DND-41 (cell line): ENCODE measurements at regions not wholly inside any gene's neighbourhood (a gene's known extent, or its start where the extent isn't known, plus 50 kb on each side); places are given as distances from the start of the nearest gene placed in this dataset.
"Not testable (repeated sequence)": the region's sequence is repeated elsewhere in the genome, so short reads cannot be mapped to it uniquely, and the experiment has no call there.

Experiments
- ATAC-seq: fragments of 200-7000 bp; cut with Tn5 transposase; 3 replicates; pipeline ENCODE4 v1.9.1; 2021; ENCODE audit warnings: low read depth; ENCODE audit not compliant: insufficient read depth
- DNase-seq: peaks from one replicate; pipeline ENCODE4 v3.0.0-alpha.2; 2020
- H2AFZ ChIP-seq: 2 replicates; pipeline ENCODE4 v1.6.0; 2012; ENCODE audit warnings: low read depth, low read length
- H3K27ac ChIP-seq: 2 replicates; pipeline ENCODE4 v1.5.1; 2012; ENCODE audit warnings: low read length, inconsistent platforms
- H3K27me3 ChIP-seq: fragments of 200-600 bp; sonication (generic); 2 replicates; pipeline ENCODE4 v1.6.0; 2012; ENCODE audit warnings: low read length, mild to moderate bottlenecking, inconsistent platforms; ENCODE audit not compliant: insufficient read depth, poor library complexity
- H3K36me3 ChIP-seq: 2 replicates; pipeline ENCODE4 v1.5.1; 2012; ENCODE audit warnings: low read length, inconsistent platforms; ENCODE audit not compliant: insufficient read depth
- H3K4me1 ChIP-seq: 2 replicates; pipeline ENCODE4 v1.5.1; 2012; ENCODE audit warnings: mild to moderate bottlenecking, low read length; ENCODE audit not compliant: insufficient read depth
- H3K4me2 ChIP-seq: 2 replicates; pipeline ENCODE4 v1.6.0; 2012; ENCODE audit warnings: mild to moderate bottlenecking, moderate library complexity, low read length, inconsistent platforms; ENCODE audit not compliant: insufficient read depth
- H3K4me3 ChIP-seq, 2 experiments: fragments of 200-600 bp in 1 of 2; shearing (Covaris generic) in 1 of 2; 2 replicates each; pipeline ENCODE4 v1.5.1; 2012 to 2016; ENCODE audit warnings: inconsistent platforms in 2 of 2, low read length in 2 of 2, mild to moderate bottlenecking in 2 of 2, low read depth in 1 of 2, moderate library complexity in 1 of 2
- H3K79me2 ChIP-seq: 2 replicates; pipeline ENCODE4 v1.6.0; 2012; ENCODE audit warnings: low read length, inconsistent platforms; ENCODE audit not compliant: insufficient read depth
- H3K9ac ChIP-seq: 2 replicates; pipeline ENCODE4 v1.6.0; 2012; ENCODE audit warnings: low read depth, mild to moderate bottlenecking, inconsistent platforms, low read length, moderate library complexity
- H3K9me3 ChIP-seq: 2 replicates; pipeline ENCODE4 v1.5.1; 2012; ENCODE audit warnings: low read length, moderate library complexity, mild to moderate bottlenecking, inconsistent platforms; ENCODE audit not compliant: insufficient read depth, severe bottlenecking
- H4K20me1 ChIP-seq: 2 replicates; pipeline ENCODE4 v1.6.0; 2012; ENCODE audit warnings: low read length; ENCODE audit not compliant: insufficient read depth
- CTCF ChIP-seq: IDR thresholded peaks from 2 replicates; pipeline ENCODE4 v1.5.1; 2012; ENCODE audit warnings: borderline replicate concordance, low read length, moderate library complexity, mild to moderate bottlenecking; ENCODE audit not compliant: poor library complexity, severe bottlenecking; ENCODE audit errors: extremely low read depth
- EZH2 ChIP-seq: IDR thresholded peaks from 3 replicates; pipeline ENCODE4 v1.6.1; 2012; ENCODE audit warnings: borderline replicate concordance, low read depth, mild to moderate bottlenecking, moderate library complexity, low read length, inconsistent platforms; ENCODE audit not compliant: severe bottlenecking

- DNase-seq, result no peak
- Histone ChIP-seq H2AFZ (no peak overlapping the region), H3K9ac (no peak overlapping the region), H3K79me2 (no peaks in the 10 kb centered on the region), H4K20me1 (no peaks in the 10 kb centered on the region), H3K27me3 (no peaks in the 10 kb centered on the region), H3K36me3 (no peaks in the 10 kb centered on the region), H3K4me2 (no peak overlapping the region), H3K4me3 (no peak overlapping the region), H3K27ac (no peak overlapping the region), H3K4me1 (no peaks in the 10 kb centered on the region), H3K9me3 (no peaks in the 10 kb centered on the region)
- no peak for ATAC-seq
- TF ChIP-seq EZH2 (no peak), CTCF (no peak)
Observed at GRCh38 chr4:94139931-94140612, 67.6 kb upstream of the SMARCAD1 start.

GRCh38 chr4:94141001-94141400, 66.7 kb upstream of the SMARCAD1 start:
- TF ChIP-seq EZH2 (no peak), CTCF (no peak)
- H3K27ac ChIP-seq, result no peak overlapping the region
- no peak overlapping the region for H2AFZ ChIP-seq
- H3K9ac ChIP-seq, result no peak overlapping the region
- no peaks in the 10 kb centered on the region for H3K4me1 ChIP-seq
- ATAC-seq (no peak), DNase-seq (no peak)
- H3K36me3 ChIP-seq, result no peaks in the 10 kb centered on the region
- no peaks in the 10 kb centered on the region for H3K9me3 ChIP-seq
- no peaks in the 10 kb centered on the region for H4K20me1 ChIP-seq
- H3K79me2 ChIP-seq, result no peaks in the 10 kb centered on the region
- no peaks in the 10 kb centered on the region for H3K27me3 ChIP-seq
- no peak overlapping the region for H3K4me3 ChIP-seq
- H3K4me2 ChIP-seq, result no peak overlapping the region

GRCh38 chr4:94148052-94148451, 59.6 kb upstream of the SMARCAD1 start:
- not testable (repeated sequence) for DNase-seq, H3K9ac ChIP-seq, H3K4me1 ChIP-seq, H2AFZ ChIP-seq, H3K27ac ChIP-seq, H3K4me2 ChIP-seq, H3K4me3 ChIP-seq, H3K27me3 ChIP-seq, H3K79me2 ChIP-seq, H3K36me3 ChIP-seq, H4K20me1 ChIP-seq, H3K9me3 ChIP-seq, ATAC-seq

- H4K20me1 ChIP-seq, result no peaks in the 10 kb centered on the region
- no peaks in the 10 kb centered on the region for H3K27me3 ChIP-seq
- no peak for ATAC-seq
- no peak overlapping the region for H3K4me3 ChIP-seq
- no peak for DNase-seq
- TF ChIP-seq EZH2, result no peak
- TF ChIP-seq CTCF, result no peak
- no peaks in the 10 kb centered on the region for H3K36me3 ChIP-seq
- H3K4me1 ChIP-seq, result no peaks in the 10 kb centered on the region
- no peak overlapping the region for H2AFZ ChIP-seq
- no peaks in the 10 kb centered on the region for H3K9me3 ChIP-seq
- H3K9ac ChIP-seq, result no peak overlapping the region
- no peak overlapping the region for H3K27ac ChIP-seq
- H3K79me2 ChIP-seq, result no peaks in the 10 kb centered on the region
- no peak overlapping the region for H3K4me2 ChIP-seq
Observed at GRCh38 chr4:94152466-94152865, 55.2 kb upstream of the SMARCAD1 start.

- H2AFZ ChIP-seq, H3K36me3 ChIP-seq, H3K4me3 ChIP-seq, ATAC-seq, H3K4me1 ChIP-seq, H3K9ac ChIP-seq, H3K4me2 ChIP-seq, DNase-seq, H3K27ac ChIP-seq, H3K27me3 ChIP-seq, H3K79me2 ChIP-seq, H3K9me3 ChIP-seq, H4K20me1 ChIP-seq: not testable (repeated sequence)
Observed at GRCh38 chr4:94155404-94155803, 52.3 kb upstream of the SMARCAD1 start.
